T-cell (primary cell): ENCODE measurements at regions not wholly inside any gene's neighbourhood (a gene's known extent, or its start where the extent isn't known, plus 50 kb on each side); places are given as distances from the start of the nearest gene placed in this dataset.
A peak's percentile ranks its signal among the peaks of the same experiment; 100 is the strongest.

Experiments
- ATAC-seq, 4 experiments: fragments of 200-7000 bp in 3 of 4; fragments of 150-1000 bp in 1 of 4; cut with Tn5 transposase; replicated peaks in 1 of 4; 1 replicate in 3 of 4; 2 replicates in 1 of 4; pipeline ENCODE4 v1.10.0; 2021; ENCODE audit warnings: moderate library complexity in 3 of 4, mild to moderate bottlenecking in 2 of 4, moderate number of reproducible peaks in 1 of 4
- CTCF ChIA-PET, 2 donors: fragments of 300-600 bp; sonication (Branson Sonifier 250); formaldehyde crosslinking; loops; one replicate each; lab custom pipeline; 2022; ENCODE audit warnings: antibody characterized with exemption in 2 of 2; lab: Charles Lee
- POLR2A ChIA-PET, 2 donors: fragments of 300-600 bp; sonication (Branson Sonifier 250); formaldehyde crosslinking; loops; one replicate each; lab custom pipeline; 2022; ENCODE audit warnings: antibody characterized with exemption in 2 of 2; lab: Charles Lee
- DNase-seq, 35 experiments: peaks; one replicate each; pipeline versions ENCODE4 v3.0.0 to v3.0.0-alpha.2; 2013 to 2023
- H3K27ac ChIP-seq: one replicate; pipeline ENCODE4 v1.5.1; 2013; ENCODE audit warnings: low read length
- H3K27me3 ChIP-seq, 2 experiments: replicated peaks in 1 of 2; 1 replicate in 1 of 2; 2 replicates in 1 of 2; pipeline versions ENCODE4 v1.6.1 to v1.7.0; 2013; ENCODE audit warnings: low read length in 1 of 2, mixed read lengths in 1 of 2; ENCODE audit not compliant: control insufficient read depth in 2 of 2, insufficient read depth in 2 of 2; ENCODE audit errors: extremely low read depth in 1 of 2
- H3K36me3 ChIP-seq, 2 donors: 1 replicate in 1 of 2; 2 replicates in 1 of 2; pipeline versions ENCODE4 v1.6.1 to v1.7.0; 2013; ENCODE audit warnings: low read length in 1 of 2; ENCODE audit not compliant: control insufficient read depth in 2 of 2, insufficient read depth in 1 of 2; ENCODE audit errors: extremely low read depth in 1 of 2
- H3K4me1 ChIP-seq, 2 experiments: 1 replicate in 1 of 2; 2 replicates in 1 of 2; pipeline versions ENCODE4 v1.6.1 to v1.7.0; 2013; ENCODE audit warnings: low read length in 2 of 2, mixed read lengths in 1 of 2; ENCODE audit not compliant: insufficient read depth in 2 of 2, control insufficient read depth in 1 of 2; ENCODE audit errors: extremely low read depth in 1 of 2
- H3K4me3 ChIP-seq, 2 donors: 1 replicate in 1 of 2; 2 replicates in 1 of 2; pipeline versions ENCODE4 v1.5.1 to v1.7.0; 2013; ENCODE audit warnings: mild to moderate bottlenecking in 2 of 2, low read length in 1 of 2, moderate library complexity in 1 of 2; ENCODE audit not compliant: control insufficient read depth in 1 of 2; ENCODE audit errors: extremely low read depth in 1 of 2
- H3K9me3 ChIP-seq: 2 replicates; pipeline ENCODE4 v1.7.0; 2013
- H3K27ac Mint-ChIP-seq, 2 donors: one replicate each; pipeline ENCODE4 v1.8.0; 2020 to 2021; ENCODE audit warnings: mild to moderate bottlenecking in 2 of 2, mixed read lengths in 2 of 2
- H3K27me3 Mint-ChIP-seq, 2 donors: one replicate each; pipeline ENCODE4 v1.8.0; 2021 to 2022; ENCODE audit warnings: mixed read lengths in 2 of 2
- H3K36me3 Mint-ChIP-seq: one replicate; pipeline ENCODE4 v1.8.0; 2021; ENCODE audit warnings: mixed read lengths
- H3K4me1 Mint-ChIP-seq, 3 donors: one replicate each; pipeline ENCODE4 v1.8.0; 2020 to 2022; ENCODE audit warnings: mixed read lengths in 3 of 3, mild to moderate bottlenecking in 1 of 3
- H3K4me3 Mint-ChIP-seq, 3 donors: one replicate each; pipeline ENCODE4 v1.8.0; 2020 to 2022; ENCODE audit warnings: mild to moderate bottlenecking in 3 of 3, mixed read lengths in 3 of 3, moderate library complexity in 3 of 3
- H3K9me3 Mint-ChIP-seq, 3 donors: one replicate each; pipeline ENCODE4 v1.8.0; 2020 to 2022; ENCODE audit warnings: mixed read lengths in 3 of 3
- WGBS: methylation state at CpG from one replicate; pipeline ENCODE4 v1.1.5; 2013; ENCODE audit warnings: missing lambda C conversion rate; ENCODE audit not compliant: insufficient coverage; 5-methylcytosine and 5-hydroxymethylcytosine counted together

GRCh38 chr7:13496976-13497375, 492.5 kb downstream of the ETV1 start:
- DNase-seq (no peak), ATAC-seq (no peak)
- Mint-ChIP-seq H3K36me3 (no peaks in the 10 kb centered on the region), H3K9me3 (peaks cover 0 to 8% (median 4%) of the 10 kb centered on the region in 3 donors), H3K4me1 (no peaks in the 10 kb centered on the region), H3K4me3 (no peak overlapping the region), H3K27ac (no peak overlapping the region), H3K27me3 (no peaks in the 10 kb centered on the region)
- Histone ChIP-seq H3K36me3 (no peaks in the 10 kb centered on the region), H3K9me3 (no peaks in the 10 kb centered on the region), H3K27ac (no peak overlapping the region), H3K4me3 (no peak overlapping the region), H3K4me1 (no peaks in the 10 kb centered on the region), H3K27me3 (no peaks in the 10 kb centered on the region)
- POLR2A ChIA-PET, result interaction anchor here in 1 of 2 donors (0.7 kb wide), 1 partner anchor 960 kb away, joined by 3 read pairs; no protein-coding TSS in a partner anchor
- CTCF ChIA-PET, result no interaction called here

GRCh38 chr7:13508586-13508985, 480.9 kb downstream of the ETV1 start:
- no peak overlapping the region for H3K27ac Mint-ChIP-seq
- ATAC-seq, result no peak
- H3K27me3 Mint-ChIP-seq, result peaks cover 0 to 6% of the 10 kb centered on the region in 2 donors
- Histone ChIP-seq H3K4me3 (no peak overlapping the region), H3K27ac (no peak overlapping the region), H3K36me3 (no peaks in the 10 kb centered on the region), H3K4me1 (no peaks in the 10 kb centered on the region), H3K27me3 (no peaks in the 10 kb centered on the region), H3K9me3 (no peaks in the 10 kb centered on the region)
- no peaks in the 10 kb centered on the region for H3K4me1 Mint-ChIP-seq
- CTCF ChIA-PET, result no interaction called here
- POLR2A ChIA-PET, result no interaction called here
- H3K36me3 Mint-ChIP-seq, result no peaks in the 10 kb centered on the region
- H3K9me3 Mint-ChIP-seq, result peaks cover 3 to 5% (median 5%) of the 10 kb centered on the region in 3 donors
- no peak for DNase-seq
- no CpG with 5 or more reads among the region's 1 CpG for WGBS
- H3K4me3 Mint-ChIP-seq, result no peak overlapping the region

GRCh38 chr7:13518738-13519137, 470.7 kb downstream of the ETV1 start:
- CTCF ChIA-PET, result no interaction called here
- H3K27me3 ChIP-seq, result no peaks in the 10 kb centered on the region
- H3K27ac ChIP-seq, result no peak overlapping the region
- no peak overlapping the region for H3K4me3 ChIP-seq
- H3K4me3 Mint-ChIP-seq, result no peak overlapping the region
- H3K27me3 Mint-ChIP-seq, result no peaks in the 10 kb centered on the region
- no peak for DNase-seq
- H3K9me3 Mint-ChIP-seq, result no peaks in the 10 kb centered on the region
- H3K4me1 Mint-ChIP-seq, result no peaks in the 10 kb centered on the region
- H3K36me3 ChIP-seq, result no peaks in the 10 kb centered on the region
- ATAC-seq, result no peak
- no peaks in the 10 kb centered on the region for H3K4me1 ChIP-seq
- WGBS, result no CpG with 5 or more reads among the region's 1 CpG
- no peaks in the 10 kb centered on the region for H3K36me3 Mint-ChIP-seq
- H3K9me3 ChIP-seq, result no peaks in the 10 kb centered on the region
- POLR2A ChIA-PET, result no interaction called here
- H3K27ac Mint-ChIP-seq, result no peak overlapping the region

- Mint-ChIP-seq H3K9me3 (no peaks in the 10 kb centered on the region), H3K27me3 (no peaks in the 10 kb centered on the region), H3K36me3 (no peaks in the 10 kb centered on the region), H3K4me3 (no peak overlapping the region), H3K4me1 (no peaks in the 10 kb centered on the region), H3K27ac (no peak overlapping the region)
- DNase-seq, result no peak
- H3K4me1 ChIP-seq, result no peaks in the 10 kb centered on the region
- H3K27me3 ChIP-seq, result no peaks in the 10 kb centered on the region
- ATAC-seq, result no peak
- POLR2A ChIA-PET, result no interaction called here
- no peak overlapping the region for H3K4me3 ChIP-seq
- H3K9me3 ChIP-seq, result no peaks in the 10 kb centered on the region
- H3K36me3 ChIP-seq, result no peaks in the 10 kb centered on the region
- no peak overlapping the region for H3K27ac ChIP-seq
- CTCF ChIA-PET, result interaction anchor here in 1 of 2 donors (0.7 to 2.5 kb wide), 3 partner anchors 16 to 901 kb away, joined by 3 to 10 read pairs (median 3); no protein-coding TSS in a partner anchor
Observed at GRCh38 chr7:13524076-13524475, 465.4 kb downstream of the ETV1 start.

GRCh38 chr7:13532028-13532753, 457.3 kb downstream of the ETV1 start:
- Histone ChIP-seq H3K27ac (no peak overlapping the region), H3K27me3 (no peaks in the 10 kb centered on the region), H3K36me3 (no peaks in the 10 kb centered on the region), H3K4me1 (no peaks in the 10 kb centered on the region), H3K4me3 (no peak overlapping the region), H3K9me3 (no peaks in the 10 kb centered on the region)
- H3K4me3 Mint-ChIP-seq, result no peak overlapping the region
- POLR2A ChIA-PET, result no interaction called here
- ATAC-seq (no peak), DNase-seq (peak in 1 of 35 experiments; percentile 15)
- H3K9me3 Mint-ChIP-seq, result no peaks in the 10 kb centered on the region
- no peaks in the 10 kb centered on the region for H3K27me3 Mint-ChIP-seq
- H3K4me1 Mint-ChIP-seq, result peaks cover 0 to 9% (median 5%) of the 10 kb centered on the region in 3 donors
- CTCF ChIA-PET, result no interaction called here
- no peaks in the 10 kb centered on the region for H3K36me3 Mint-ChIP-seq
- no peak overlapping the region for H3K27ac Mint-ChIP-seq
- no CpG with 5 or more reads among the region's 5 CpGs for WGBS

- Histone ChIP-seq H3K27me3 (no peaks in the 10 kb centered on the region), H3K27ac (no peak overlapping the region), H3K4me3 (no peak overlapping the region), H3K36me3 (no peaks in the 10 kb centered on the region), H3K9me3 (no peaks in the 10 kb centered on the region), H3K4me1 (no peaks in the 10 kb centered on the region)
- CTCF ChIA-PET, result interaction anchor here in 1 of 2 donors (1.7 kb wide), 1 partner anchor 14 kb away, joined by 10 read pairs; no protein-coding TSS in a partner anchor
- H3K9me3 Mint-ChIP-seq, result peaks cover 0 to 4% (median 0%) of the 10 kb centered on the region in 3 donors
- H3K4me3 Mint-ChIP-seq, result no peak overlapping the region
- no peaks in the 10 kb centered on the region for H3K36me3 Mint-ChIP-seq
- no peak overlapping the region for H3K27ac Mint-ChIP-seq
- whole genome bisulfite sequencing, result no CpG with 5 or more reads among the region's 6 CpGs
- no peaks in the 10 kb centered on the region for H3K27me3 Mint-ChIP-seq
- ATAC-seq, result no peak
- no peaks in the 10 kb centered on the region for H3K4me1 Mint-ChIP-seq
- no peak for DNase-seq
- POLR2A ChIA-PET, result no interaction called here
Observed at GRCh38 chr7:13538669-13539068, 450.8 kb downstream of the ETV1 start.
